Fibroblast of the conjunctiva (primary cell): ENCODE measurements at regions not wholly inside any gene's neighbourhood (a gene's known extent, or its start where the extent isn't known, plus 50 kb on each side); places are given as distances from the start of the nearest gene placed in this dataset.
A peak's percentile ranks its signal among the peaks of the same experiment; 100 is the strongest.
"Not testable (repeated sequence)": the region's sequence is repeated elsewhere in the genome, so short reads cannot be mapped to it uniquely, and the experiment has no call there.

ENCODE experiments used
- DNase-seq: peaks from one replicate; pipeline ENCODE4 v3.0.0-alpha.2; 2010; ENCODE audit warnings: low read depth

DNA sequence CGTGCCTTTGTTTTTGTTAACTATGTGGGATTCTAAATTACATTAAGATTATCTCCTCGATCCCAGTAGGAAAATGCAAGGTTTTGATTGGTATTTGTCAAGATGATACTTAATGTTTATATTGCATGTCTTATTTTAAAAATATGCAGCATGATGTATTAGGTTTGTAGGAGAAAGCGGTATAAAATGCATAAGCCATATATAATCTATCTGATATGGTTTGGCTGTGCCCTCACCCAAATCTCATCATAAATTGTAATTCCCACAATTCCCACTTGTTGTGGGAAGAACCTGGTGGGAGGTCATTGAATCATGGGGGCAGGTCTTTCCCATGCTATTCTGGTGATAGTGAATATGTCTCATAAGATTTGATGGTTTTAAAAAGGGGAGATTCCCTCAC lies 198.1 kb upstream of the NCAM2 start:
- DNase-seq = no peak

DNA sequence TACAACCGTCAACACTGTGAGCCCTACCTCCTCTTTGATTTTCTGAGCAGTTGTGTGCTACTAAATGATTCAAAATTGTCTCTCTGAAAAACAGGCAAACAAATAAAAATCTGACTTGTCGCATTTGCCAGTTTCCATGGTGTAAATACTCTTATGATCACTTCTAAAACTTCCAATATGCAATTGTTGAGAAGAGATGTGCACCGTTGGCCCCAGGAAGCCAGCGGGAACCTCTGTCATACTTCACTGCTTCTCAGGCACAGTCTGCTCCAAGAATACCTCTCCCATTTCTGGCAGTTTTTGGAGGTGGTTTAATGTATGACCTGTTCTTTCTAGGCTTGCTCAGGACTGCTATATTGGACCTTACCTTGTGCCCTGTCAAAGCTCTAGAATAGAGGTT lies 196.0 kb upstream of the NCAM2 start:
- no peak for DNase-seq

DNA sequence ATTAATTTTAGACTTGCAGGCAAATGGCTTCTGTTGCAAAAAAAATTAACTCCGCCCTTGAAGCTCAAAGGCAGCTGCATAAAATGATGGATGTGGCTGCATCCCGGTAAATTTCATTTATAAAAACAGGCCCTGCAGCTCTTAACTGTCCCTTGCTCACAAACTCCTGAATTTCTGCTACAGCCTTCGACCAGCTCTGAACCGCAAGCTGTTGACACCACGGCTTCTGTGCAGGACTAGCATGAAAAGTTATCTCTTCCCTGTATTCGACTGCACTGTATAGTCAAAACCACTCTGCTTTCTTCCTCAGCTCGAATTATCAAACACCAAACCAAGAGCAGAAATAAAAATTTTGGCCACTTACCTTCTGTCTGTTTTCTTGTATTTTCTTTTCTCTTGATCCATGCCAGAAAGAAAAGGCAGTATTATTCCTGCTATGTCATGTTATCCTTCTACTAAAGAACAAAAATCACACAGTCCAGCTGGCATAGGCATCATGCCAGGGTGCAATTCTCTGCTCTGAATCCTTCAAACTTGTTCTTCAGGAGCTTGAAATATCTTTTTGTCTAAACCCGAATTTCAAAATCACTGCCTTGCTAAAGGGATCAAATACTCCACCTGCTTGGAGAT lies 195.5 kb upstream of the NCAM2 start:
- no peak for DNase-seq

DNA sequence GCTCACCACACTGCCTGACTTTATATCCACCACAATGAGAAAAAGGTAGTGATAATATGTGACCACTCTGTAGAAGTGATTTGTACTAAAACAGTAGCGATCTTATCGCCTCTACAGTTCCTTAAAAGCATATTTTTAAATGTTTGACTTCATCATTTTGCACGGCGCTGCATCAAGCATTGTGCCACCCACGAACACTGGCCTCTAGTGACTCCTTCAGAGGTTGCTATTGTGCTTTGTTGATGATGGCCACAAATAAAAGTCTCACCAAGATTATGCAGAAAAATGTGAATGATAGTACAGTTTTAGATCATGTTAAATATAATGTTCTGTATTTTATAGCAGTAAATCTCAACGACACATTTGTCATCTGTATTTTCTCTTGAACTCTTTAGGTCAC lies 186.5 kb upstream of the NCAM2 start:
- no peak for DNase-seq

DNA sequence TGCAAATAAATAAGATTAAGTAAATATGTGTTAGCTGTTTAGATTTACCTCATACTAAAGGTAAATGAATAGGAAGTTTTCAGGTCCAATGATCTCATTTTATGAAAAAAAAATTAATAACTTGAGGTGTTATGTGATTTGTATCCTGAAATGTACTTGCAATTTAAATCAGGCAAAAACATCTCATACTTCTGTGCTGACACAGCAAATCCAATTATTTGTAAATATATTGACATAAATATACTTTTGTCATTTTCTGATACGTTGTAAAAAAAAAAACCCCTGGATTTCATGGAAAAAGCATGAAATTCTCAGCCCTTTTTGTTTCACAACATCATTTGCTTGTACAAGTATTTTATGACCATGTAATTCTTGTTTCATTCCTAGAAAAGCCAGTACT lies 184.1 kb upstream of the NCAM2 start:
- no peak for DNase-seq

DNA sequence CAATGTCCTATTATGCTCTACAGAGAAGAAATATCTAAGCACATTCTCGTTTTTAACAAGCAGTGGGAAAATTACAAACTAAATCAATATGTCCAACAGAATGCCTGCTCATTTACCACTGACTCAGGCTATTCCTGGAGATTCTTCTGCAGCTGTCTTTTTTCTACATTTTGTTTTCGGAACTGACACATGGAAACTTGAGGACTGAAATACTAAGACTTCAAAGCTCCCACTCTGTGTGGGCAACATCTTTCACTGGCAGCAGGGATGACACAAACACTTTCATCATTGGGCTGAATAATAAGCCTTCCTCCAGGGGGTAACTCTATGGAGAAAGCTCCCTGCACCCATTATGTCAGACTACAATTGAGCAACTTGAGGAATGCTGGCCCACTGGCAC lies 175.5 kb upstream of the NCAM2 start:
- DNase-seq = no peak

DNA sequence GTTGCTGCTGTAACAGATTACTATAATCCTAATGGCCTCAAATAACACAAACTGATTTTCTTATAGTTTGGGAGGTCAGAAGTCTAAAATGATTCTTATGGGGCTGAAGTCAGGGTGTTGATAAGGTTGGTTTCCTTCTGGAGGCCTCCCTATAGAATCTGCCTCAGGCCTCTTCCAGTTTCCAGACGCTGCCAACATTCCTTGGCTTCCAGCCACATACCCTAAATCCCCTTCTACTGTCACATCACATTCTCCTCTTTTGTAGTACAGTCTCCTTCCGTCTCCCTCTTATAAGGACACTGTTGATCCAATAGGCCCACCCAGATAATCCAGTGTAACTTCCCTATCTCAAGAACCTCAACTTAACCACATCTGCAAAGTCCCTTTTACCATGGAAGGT lies 145.3 kb upstream of the NCAM2 start:
- peak; percentile 1 for DNase-seq

DNA sequence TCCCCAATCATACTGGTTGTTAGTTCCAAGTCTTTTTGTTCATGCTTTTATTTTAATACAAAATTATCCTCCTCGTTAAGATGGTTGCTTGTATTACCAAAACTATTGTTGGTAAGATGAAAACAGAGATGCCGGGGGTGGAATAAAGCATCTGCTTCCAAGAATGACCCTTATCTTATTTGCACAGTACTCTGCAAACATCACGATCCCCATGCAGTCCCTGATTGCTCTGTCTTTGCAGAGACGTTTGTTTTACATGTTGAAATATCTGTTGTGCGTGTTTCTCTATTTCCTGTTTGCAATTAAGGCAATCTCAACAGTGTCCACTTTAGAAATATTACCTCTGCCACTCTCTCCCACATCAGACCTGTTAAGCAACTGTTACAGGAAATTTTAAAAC lies 141.3 kb upstream of the NCAM2 start:
- DNase-seq = no peak

DNA sequence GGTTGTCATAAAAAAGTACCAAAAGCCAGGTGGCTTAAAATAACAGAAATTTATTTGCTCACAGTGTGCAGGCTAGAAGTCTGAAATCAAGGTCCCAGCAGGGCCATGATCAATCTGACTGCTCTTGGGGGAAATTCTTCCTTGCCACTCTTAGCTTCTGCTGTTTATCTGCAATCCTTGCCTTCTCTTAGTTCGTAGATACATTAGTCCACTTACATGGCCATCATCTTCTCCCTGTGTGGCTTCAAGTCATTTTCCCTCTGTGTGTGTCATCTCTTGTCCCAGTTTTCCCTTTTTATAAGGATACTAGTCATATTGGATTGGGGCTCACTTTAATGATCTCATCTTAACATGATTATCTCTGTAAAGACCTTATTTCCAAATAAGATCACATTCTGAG lies 124.0 kb upstream of the NCAM2 start:
- no peak for DNase-seq

DNA sequence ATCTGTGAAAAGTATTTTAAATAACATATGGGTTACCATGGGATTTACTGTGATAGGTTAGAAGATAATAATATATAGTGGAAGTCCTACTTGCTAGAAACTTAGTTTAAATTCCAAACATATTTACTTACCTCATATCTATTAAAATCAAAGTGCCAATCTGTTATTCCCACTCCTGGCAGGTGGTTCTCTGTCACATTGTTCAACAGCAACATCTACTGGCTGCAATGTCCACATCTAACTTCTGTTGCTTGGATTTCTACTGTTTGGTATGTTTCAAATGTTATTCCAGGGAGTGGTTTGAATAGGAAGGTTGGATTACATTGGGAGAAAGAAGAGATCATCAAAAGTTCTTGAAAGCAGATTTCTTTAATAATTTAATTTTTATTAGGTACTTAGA lies 122.5 kb upstream of the NCAM2 start:
- DNase-seq = no peak

DNA sequence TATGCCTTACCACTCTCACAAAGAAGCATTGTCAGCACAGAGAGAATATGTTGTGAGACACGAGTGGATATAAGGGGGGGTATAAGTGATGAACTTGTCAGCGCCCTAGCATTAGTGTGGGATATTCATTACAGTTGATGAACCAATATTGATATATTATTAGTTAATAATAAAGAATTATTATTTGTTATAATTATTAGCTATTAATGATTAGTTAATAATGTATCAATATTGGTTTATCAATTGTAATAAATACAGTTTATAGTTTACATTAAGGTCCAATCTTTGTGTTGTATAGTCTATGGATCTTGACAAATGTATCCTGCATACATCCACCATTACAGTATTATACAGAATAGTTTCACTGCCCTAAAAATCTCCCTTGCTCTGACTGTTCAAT lies 120.2 kb upstream of the NCAM2 start:
- DNase-seq = no peak

DNA sequence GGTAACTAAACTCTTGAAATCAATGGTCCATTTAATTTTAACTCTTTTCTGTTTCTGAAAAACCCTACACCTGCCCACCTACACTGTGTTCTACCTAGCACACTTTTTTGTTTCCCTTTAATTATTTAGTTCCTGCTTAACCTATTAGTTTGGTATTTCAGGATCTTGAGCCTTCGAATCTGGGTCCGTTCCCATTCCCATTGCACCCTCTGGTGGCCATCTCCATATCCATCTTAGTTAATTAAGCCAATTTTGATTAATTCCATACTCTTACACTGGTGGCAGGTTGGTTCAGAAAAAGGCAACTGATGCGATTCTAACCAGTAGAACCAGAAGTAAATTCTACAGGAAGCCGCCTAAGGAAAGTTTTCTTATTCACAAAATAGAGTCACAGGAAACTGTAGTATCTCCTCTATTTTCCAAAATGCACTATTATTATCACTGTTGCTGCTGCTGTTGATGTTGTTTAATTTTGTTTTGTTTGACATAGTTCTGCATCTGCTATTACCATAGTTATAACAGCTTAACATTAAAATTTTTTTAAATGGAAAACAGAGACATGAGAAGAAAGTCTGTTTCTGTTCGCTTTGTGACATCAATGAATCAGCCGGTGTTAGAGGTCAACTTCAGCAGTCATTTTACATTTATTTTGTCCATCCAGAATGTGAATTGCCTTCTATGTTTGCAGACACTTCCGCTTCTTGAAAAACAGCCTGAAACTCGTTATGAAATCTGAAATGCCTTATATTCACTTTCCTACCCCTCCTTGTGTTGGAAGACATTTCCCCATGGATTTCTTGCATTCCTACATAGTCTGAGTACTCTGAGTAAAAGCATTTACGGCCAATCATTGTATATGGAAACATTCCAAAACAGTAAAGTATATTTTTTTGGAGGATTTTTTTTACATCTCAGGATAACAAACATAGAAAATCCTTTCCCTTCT lies 115.5 kb upstream of the NCAM2 start:
- peak; percentile 40 for DNase-seq

DNA sequence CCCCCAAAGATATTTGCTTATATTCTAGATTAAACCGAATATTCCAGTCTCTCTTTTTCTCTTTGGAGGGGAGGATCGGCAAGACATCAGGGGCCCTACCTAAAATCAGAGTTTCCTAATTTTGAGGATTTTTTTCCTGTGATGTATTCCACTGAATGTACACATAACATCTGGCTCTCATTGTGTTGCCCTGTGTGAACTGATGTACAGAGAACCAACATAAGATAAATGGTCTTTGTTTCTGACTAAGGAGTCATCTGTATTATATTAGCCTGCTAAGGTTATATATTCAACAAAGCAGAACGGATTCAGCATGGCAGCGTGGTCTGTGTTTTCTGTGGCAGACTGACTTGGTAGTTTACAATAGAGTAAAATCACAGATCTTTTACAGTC lies 114.8 kb upstream of the NCAM2 start:
- DNase-seq = no peak

DNA sequence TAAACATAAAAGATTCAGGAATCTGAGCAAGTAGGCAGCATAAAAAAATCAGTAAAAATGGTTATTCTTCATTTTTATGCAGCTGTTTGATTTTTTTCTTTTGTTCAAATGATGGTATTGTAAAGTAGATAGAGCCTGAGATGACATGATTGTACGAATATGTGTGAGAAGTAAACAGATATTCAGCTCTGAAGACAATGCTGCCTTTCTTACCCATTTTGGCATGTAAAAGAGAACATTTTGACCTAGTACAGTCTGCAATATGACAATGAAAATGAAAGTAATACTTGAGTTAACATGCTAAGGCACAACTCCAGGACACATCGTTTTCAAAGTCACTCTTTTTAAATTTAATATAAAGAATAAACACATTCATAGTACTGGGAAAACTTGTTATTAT lies 95.7 kb upstream of the NCAM2 start:
- no peak for DNase-seq

DNA sequence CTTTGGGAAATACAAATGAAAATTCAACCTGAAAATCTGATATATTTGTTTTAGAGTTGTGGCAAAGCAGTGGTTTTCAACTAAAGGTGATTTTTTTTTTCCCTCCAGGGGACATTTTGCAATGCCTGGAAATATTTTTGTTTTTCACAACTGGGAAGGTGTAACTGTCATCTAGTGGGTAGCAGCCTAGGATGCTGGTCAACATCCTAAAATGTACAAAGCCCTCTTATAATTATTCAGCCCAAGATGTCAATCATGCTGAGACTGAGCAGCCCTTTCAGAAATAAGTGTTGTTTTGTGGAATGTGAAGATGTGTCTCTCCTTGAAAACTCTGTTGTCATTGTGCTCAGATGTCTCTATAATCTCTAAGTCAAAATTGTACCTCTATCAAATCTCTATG lies 95.2 kb upstream of the NCAM2 start:
- no peak for DNase-seq

DNA sequence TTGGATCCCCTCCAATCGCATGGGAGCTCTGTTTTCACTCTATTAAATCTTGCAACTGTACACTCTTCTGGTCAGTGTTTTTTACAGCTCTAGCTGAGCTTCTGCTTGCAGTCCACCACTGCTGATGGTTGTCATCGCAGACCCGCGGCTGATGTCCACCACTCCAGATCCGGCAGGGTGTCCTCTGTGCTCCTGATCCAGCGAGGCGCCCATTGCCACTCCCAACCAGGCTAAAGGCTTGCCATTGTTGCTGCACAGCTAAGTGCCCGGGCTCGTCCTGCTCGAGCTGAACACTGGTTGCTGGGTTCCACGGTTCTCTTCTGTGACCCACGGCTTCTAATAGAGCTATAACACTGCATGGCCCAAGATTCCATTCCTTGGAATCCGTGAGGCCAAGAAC lies 70.7 kb upstream of the NCAM2 start:
- DNase-seq = not testable (repeated sequence)

DNA sequence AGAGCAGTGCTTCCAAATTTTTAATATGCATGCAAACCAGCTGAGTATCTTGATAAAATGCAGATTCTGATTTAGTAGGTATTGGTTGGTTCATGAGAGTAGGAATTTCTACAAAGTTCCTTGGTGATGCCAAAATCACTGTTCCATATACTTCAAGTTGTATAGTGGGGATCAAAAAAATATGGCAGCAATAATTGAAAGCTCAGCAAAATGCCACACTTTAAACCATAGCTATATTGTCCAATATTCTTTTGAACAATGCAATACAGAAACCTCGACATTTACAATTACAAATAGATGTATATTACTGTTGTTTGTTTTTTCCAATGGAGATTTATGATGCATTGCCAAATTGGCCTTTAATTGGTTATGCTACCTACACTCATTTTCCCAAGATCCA lies 55.7 kb upstream of the NCAM2 start:
- no peak for DNase-seq

DNA sequence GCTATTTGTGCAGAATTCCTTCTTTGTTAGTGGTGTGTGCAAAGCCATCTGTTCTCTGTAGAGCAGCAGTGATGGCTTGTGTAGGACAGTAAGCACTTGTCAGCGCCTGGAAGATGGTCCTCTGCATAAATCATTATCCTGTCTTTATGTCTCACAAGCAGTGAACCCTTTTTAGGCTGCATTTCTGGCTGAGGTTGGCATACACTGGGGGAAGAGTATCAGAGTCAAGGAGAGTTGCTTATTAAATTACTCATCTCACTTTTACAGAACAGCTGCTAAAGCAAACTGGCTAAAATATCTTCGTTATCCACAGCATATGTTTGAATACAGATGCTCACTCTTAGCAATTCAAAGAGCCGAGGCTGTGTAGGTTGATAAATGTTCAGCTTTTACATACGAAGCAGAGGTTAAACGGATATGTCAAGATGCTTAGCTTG lies 54.6 kb upstream of the NCAM2 start:
- DNase-seq = no peak

DNA sequence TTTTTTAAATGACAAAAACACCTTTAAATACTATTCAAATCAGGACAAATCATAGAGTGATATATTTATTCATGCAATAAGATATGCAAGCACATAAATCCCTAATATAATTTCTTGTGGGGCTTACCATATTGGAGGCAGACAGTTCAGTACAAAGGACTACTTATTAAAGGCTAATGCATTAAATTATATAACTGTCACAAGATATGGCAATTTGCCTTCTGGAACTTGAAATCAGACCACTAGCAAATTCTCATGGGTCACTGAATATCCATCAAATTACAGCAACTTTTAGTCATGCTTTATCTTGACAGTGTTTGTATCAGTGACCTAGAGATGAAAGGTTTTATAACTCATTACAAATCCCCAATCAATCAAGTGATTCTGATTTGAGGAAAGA lies 54.1 kb upstream of the NCAM2 start:
- DNase-seq = no peak

DNA sequence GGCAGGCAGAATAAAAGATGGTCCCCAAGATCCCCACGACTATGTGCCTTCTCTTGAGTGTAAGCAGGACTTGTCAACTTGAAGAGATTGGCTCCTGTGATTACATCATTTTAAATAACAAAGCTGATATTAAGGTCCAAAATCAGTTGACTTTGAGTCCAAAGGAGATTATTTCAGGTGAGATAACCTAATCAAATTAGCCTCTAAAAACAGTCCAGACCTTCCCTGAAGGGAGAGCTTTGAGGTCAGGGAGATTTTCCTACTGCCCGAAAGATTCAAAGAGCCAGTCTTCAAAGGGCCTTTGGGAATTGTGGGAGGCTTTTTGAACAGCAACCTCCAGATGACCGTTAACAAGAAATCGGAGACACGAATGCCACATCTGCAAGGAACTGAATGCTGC lies 51.5 kb upstream of the NCAM2 start:
- DNase-seq = no peak
